ENCODE measurements at regions not wholly inside any gene's neighbourhood (a gene's known extent, or its start where the extent isn't known, plus 50 kb on each side); places are given as distances from the start of the nearest gene placed in this dataset.

GRCh38 chr14:44297437-44297836, 209.6 kb downstream of the FSCB start:
- DNase-seq (ENCODE audit: low spot score): no peak

- DNase-seq (ENCODE audit: low spot score): no peak
Measured at GRCh38 chr14:44291366-44291915, 215.6 kb downstream of the FSCB start.

- no peak for DNase-seq (ENCODE audit: low spot score)
Measured at GRCh38 chr14:44287858-44288257, 219.2 kb downstream of the FSCB start.

DNA sequence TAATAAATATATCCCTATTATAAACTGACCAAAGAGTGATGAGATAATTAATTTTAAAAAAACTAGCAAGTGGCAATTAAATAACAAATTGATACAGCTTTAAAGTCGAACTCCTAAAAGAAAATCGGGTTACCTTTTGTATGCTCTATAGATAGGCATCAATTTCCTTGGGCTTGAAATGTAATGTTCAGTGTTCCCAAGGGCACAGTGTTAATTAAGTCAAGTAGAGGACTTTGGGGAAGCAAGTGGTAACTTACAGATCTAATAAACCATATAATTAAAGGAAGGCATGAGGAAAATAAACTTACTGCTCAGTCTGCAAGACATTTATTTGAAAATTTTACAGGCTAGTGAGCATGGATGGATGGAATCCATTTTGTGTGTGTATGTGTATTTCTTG, 220.9 kb downstream of the FSCB start:
- DNase-seq (ENCODE audit: low spot score): no peak

GRCh38 chr14:44283836-44284235, 223.2 kb downstream of the FSCB start:
- DNase-seq (ENCODE audit: low spot score): no peak

DNA sequence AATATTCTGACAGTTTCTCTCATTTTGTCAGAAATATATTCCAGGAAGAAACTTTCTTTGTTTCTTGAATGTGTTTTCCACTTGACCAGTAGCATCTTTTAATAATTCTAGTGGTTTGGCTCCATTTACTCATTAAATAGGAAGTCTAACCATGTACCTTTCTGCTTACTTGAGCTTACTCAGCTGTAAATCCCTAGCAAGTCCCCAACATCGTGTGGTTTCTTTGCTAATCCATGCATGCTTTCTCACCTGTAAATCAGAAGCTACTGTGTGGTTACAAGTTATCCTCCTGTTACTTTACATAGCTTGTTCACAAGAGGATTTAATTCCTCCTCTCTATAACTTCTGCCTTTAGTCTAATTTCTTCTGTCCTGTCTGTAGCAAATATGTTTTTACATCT, 227.7 kb downstream of the FSCB start:
- no peak for DNase-seq (ENCODE audit: low spot score)

- no peak for DNase-seq (ENCODE audit: low spot score)
Measured at GRCh38 chr14:44271637-44272036, 235.4 kb downstream of the FSCB start.

DNA sequence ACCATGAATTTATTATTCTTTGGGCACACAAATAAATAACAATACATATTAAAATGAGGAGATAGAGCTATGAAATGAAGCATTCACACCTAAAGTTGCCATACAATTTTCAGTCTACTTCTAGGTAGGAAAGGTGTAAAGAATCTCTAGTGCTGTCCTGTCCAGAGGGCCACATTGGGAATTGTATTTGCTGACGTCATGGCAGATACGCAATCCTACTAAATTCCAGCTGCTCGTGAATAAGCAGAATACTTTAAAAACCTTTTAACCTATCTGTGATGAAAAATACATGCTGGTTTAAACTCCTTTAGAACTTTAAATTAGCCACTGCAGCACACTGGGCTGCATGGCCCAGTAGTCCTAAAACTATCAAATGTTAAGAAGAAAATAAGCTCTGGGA, 236.1 kb downstream of the FSCB start:
- DNase-seq (ENCODE audit: low spot score): no peak

- no peak for DNase-seq (ENCODE audit: low spot score)
Measured at GRCh38 chr14:44265246-44265645, 241.8 kb downstream of the FSCB start.

GRCh38 chr14:44215660-44216059, 291.4 kb downstream of the FSCB start:
- DNase-seq (ENCODE audit: low spot score): no peak

- no peak for DNase-seq (ENCODE audit: low spot score)
Measured at GRCh38 chr14:44211718-44212117, 295.4 kb downstream of the FSCB start.

GRCh38 chr14:44204061-44204835, 302.8 kb downstream of the FSCB start:
- no peak for DNase-seq (ENCODE audit: low spot score)

DNA sequence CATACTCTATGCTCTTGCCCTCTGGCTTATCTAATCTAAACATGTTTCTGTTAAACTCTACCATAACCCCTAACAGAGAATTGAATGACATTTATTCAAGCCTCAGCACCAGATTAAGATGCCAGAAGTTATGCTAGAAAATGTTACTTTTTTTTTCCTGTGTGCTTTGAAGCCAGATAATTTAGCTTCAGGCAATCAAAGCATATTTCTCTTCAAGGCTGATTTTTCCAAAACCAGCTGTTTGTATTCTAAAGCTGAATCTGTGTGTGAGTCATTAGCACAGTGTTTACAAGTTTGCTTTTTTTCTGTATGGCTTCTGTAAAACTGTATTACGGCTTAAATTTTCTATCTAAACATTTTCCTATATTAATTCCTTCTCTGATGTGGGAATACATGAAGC, 326.1 kb downstream of the FSCB start:
- no peak for DNase-seq (ENCODE audit: low spot score)

DNA sequence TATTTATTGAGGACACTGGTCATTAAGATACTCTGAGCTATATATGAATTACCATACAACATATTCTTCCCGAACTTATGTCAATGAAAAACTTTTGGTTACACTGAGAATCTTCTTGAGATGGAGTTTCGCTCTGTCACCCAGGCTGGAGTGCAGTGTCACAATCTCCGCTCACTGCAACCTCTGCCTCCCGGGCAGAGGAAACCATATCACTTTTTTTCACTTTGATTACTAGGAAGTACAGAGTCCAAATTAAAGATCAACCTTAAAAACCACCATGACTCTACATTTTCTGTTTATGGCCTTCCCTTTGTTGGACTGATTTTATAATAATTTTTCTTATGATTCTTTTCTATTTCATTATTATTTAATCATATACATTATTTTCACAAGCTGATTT, 336.5 kb downstream of the FSCB start:
- DNase-seq (ENCODE audit: low spot score): no peak

GRCh38 chr14:44170101-44170500, 337.0 kb downstream of the FSCB start:
- DNase-seq (ENCODE audit: low spot score): no peak

DNA sequence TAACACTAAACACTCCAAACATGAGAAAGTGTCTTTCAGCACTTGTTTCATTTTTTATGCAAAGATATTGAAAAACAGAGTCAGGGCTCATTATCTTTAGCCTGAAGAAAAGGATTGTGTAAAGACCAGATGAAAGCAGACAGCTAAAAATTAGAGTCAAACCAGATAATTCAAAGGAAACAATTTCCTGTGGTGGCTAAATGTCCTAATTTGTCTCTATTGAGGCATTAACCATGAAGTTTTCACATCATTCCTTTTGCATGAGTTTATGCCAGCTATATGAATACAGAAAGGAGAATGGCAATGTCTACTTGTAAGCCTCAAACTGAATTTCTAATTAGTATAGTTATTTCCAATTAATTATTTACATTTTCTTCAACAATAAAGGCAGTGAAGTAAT, 338.5 kb downstream of the FSCB start:
- no peak for DNase-seq (ENCODE audit: low spot score)

GRCh38 chr14:44166611-44167010, 340.5 kb downstream of the FSCB start:
- DNase-seq (ENCODE audit: low spot score): no peak

DNA sequence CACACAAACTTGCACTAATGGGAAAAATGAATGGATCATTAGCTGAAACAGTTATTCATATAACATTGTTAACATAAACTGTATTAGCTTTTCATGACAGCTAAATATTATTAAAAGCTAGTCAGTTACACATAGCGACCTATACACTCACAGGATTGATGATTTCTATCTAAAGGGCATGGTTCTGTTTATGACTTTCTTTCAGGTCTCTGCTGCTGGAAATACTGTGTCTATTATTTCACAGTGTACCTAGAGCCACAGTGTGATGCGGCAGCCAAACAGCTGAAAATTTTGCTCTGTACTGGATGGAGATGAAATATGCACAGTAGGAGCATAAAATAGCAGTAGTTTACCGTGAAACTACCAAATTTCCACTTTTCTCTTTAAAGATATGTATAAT, 341.1 kb downstream of the FSCB start:
- no peak for DNase-seq (ENCODE audit: low spot score)

GRCh38 chr14:44165286-44165685, 341.8 kb downstream of the FSCB start:
- DNase-seq (ENCODE audit: low spot score): no peak

DNA sequence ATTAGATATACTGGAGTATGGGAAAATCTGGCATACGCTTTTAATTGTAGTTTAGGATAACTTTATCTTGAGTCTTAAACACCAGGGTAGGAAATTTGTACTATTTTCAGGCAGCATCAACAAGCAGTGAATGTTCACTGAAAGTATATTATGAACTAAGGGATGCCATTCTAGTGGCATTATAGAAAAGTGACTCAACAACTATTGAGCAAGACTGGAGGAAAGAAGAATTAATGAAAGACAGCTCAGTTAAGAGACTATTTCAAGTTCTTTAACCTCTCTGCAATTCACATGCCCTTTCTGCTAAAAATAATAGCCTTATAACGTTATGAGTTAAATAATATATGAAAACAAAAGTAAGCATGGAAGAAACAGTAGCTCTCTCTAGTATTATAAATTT, 343.1 kb downstream of the FSCB start:
- no peak for DNase-seq (ENCODE audit: low spot score)

DNA sequence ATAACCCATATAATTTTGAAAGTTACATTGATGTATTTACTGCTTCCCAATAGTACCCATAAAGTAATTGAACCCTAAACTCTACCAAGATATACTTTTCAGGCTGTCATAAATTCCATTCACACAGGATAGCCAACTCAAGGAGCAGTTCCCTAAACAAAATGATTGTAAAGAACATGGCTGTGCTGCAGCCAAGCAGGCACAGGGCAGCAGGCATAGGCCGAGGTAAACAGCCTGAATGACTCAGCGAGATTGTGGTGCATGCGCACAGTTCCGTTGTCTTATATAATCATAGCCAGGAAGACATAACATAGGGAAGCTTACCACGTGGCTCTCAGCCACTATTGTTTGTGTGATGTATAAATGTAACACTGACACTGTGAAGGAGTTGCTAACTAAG, 344.9 kb downstream of the FSCB start:
- no peak for DNase-seq (ENCODE audit: low spot score)

GRCh38 chr14:44154874-44155273, 352.2 kb downstream of the FSCB start:
- DNase-seq (ENCODE audit: low spot score): no peak

- no peak for DNase-seq (ENCODE audit: low spot score)
Measured at GRCh38 chr14:44154446-44154845, 352.6 kb downstream of the FSCB start.

DNA sequence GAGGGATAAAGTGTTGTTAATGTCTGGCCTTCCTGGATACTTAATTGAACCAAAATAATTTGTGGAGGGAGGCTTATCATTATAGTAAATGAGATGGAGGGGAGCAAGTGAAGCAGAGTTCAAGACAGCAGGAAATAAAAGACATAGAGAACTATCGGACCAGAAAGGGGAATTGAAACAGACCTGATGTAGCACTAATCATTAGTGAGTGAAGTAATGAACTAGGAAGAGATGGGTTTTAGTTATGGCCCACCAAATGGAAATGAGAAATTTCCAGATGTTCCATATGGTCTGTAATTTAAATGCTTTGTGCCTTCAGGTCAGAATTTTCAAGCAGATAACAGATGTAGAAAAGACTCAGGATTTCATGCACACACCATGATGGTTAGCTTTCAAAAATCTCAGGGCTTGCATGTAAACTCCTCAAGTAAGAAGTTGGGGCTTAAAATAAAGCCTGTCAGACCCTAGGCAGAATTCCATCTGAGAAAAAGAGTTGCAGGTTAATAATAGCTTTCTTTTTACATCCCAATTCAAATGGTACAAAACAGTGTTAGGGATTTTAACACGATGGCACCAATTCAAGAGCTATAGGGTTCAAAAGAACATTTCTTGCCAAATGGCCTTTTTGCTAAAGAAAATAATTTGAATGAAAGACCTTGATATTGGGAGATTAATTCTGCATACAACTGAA, 355.8 kb downstream of the FSCB start:
- no peak for DNase-seq (ENCODE audit: low spot score)
